ENCODE measurements at regions not wholly inside any gene's neighbourhood (a gene's known extent, or its start where the extent isn't known, plus 50 kb on each side); places are given as distances from the start of the nearest gene placed in this dataset.
A peak's percentile ranks its signal among the peaks of the same experiment; 100 is the strongest.
"Not testable (repeated sequence)": the region's sequence is repeated elsewhere in the genome, so short reads cannot be mapped to it uniquely, and the experiment has no call there.

- DNase-seq (ENCODE audit: low read depth in 2 of 2), result no peak
These were observed 441.3 kb upstream of the CDH20 start for GRCh38 chr18:60891936-60892335.

DNA sequence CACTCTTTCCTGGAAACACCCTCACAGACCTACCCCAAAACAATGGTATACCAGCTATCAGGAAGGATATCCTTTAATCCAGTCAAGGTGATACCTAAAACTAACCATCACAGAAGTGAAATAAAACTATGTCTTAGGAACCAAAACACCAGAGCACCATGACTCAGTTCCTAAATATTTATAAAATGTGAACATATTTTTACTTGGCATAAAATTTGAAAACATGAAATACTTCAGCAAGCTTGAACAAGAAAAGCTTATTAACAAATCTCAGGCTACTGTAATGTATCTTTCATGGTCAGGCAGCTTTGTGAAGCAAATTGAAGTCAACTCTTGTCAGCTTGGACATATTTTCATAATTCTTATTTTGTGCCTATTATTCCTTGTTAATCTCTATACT, 440.8 kb upstream of the CDH20 start:
- peak in 1 of 2 donors; percentile 37 for DNase-seq (ENCODE audit: low read depth in 2 of 2)

DNA sequence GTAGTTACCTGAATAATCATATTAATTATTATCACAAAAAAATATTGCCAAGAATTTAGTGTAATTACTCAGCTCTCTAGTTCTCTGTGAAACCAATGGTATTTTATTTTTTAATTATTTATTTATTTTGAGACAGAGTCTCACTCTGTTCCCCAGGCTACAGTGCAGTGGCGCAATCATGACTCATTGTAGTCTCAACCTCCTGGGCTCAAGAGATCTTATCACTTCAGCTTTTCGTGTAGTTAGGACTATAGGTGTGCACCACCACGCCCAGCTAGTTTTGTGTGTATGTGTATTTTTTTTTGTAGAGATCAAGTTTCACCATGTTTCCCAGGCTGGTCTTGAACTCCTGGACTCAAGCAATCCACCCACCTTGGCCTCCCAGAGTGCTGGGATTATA, 440.4 kb upstream of the CDH20 start:
- peak in 1 of 2 donors; percentile 66 for DNase-seq (ENCODE audit: low read depth in 2 of 2)

- no peak for DNase-seq (ENCODE audit: low read depth in 2 of 2)
These were observed 439.7 kb upstream of the CDH20 start for GRCh38 chr18:60893355-60894097.

- no peak for DNase-seq (ENCODE audit: low read depth in 2 of 2)
These were observed 438.8 kb upstream of the CDH20 start for GRCh38 chr18:60894254-60894945.

DNA sequence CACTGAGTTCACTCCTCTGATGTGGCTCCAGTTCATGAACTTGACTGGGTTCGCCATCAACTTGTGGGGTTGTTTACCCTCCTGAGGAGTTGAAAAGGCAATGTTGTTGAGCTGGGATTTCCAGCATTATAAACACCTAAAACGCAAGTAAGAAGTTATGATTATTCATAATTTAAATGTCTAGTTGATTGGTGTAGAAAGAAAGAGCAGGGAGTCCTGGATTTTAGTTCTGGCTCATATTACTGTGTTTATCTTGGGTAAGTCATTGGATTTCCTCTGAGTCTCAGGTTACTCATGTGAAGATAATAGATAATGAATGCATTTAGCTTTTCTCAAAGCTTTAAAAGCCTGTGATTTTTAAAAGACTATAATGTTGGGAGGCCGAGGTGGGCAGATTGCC, 438.0 kb upstream of the CDH20 start:
- DNase-seq (ENCODE audit: low read depth in 2 of 2), result no peak

DNA sequence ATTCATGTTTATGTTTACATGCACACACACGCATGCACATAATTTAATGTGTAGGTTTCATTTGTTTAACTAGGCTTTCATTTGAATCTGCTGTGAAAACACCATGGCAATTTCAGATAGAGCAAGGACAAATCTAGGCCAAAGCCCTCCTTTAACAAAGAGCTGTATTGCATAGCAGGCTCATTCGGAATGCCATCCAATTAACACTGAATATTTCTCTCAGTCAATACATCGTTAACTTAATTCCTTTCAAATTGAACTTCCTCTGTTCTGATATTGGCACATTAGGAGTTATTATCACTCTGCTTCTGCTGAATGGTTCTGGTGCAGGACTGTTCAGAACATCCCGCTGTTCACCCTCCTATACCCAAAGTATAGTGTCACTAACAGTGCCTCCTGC, 435.1 kb upstream of the CDH20 start:
- no peak for DNase-seq (ENCODE audit: low read depth in 2 of 2)

- peak; percentile 10 to 84 for DNase-seq (ENCODE audit: low read depth in 2 of 2)
These were observed 427.5 kb upstream of the CDH20 start for GRCh38 chr18:60905699-60906098.

GRCh38 chr18:60910534-60910933, 422.7 kb upstream of the CDH20 start:
- DNase-seq (ENCODE audit: low read depth in 2 of 2), result peak in 1 of 2 donors; percentile 36

DNA sequence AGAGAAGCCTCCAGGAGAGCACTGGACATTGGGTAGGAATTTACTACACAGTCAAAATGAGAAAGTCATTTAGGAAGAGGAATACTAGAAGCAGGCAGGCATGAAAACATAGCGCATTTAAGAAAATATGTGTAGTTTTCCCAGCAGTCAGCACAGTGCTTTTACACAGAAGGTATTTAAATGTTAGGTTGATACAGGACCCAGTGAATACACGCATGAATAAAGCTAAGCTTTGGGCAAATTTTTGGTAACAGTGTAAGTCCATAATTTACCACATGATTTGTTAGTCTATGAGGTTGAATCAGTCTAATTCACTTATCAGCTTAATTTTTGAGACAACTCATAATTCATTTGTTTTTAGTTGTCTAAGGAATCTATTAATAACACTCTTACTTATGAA, 421.7 kb upstream of the CDH20 start:
- DNase-seq (ENCODE audit: low read depth in 2 of 2), result no peak

DNA sequence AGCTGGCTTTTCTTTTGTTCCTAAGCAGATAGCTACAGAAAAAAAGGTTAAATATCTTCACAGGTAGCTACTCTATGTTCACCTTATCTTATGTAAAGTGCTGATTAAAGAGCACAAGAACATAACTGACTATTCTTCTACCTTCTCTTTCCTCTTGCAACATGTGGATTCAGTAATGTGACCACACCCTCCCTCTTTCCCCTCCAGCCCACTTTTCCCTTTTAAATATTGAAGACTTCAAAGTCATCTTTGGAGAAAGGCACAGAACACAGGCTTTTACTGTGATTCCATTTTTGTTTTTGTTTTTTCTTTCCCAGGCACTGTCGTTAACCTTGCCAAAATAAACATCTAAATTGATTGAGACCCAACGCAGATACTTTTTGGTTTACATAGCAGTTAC, 418.1 kb upstream of the CDH20 start:
- peak in 1 of 2 donors; percentile 15 for DNase-seq (ENCODE audit: low read depth in 2 of 2)

- DNase-seq (ENCODE audit: low read depth in 2 of 2), result not testable (repeated sequence)
These were observed 414.4 kb upstream of the CDH20 start for GRCh38 chr18:60918862-60919261.

- DNase-seq (ENCODE audit: low read depth in 2 of 2), result no peak
These were observed 407.3 kb upstream of the CDH20 start for GRCh38 chr18:60925892-60926291.

DNA sequence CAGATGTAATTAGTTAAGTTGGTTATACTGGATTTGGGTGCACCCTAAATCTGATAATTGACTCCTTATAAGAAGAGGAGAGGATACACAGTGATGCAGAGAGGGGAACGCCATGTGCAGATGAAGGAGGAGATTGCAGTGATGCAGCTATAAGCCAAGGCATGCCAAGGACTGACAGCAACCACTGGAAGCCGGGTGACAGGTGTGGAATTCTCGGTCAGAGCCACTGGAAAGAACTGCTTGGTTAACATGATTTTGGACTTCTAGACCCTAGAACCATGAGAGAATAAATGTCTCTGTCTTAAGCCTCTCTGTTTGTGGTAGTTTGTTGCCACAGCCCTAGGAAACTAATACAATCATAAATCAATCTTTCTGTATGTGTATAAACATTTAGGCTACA, 403.3 kb upstream of the CDH20 start:
- DNase-seq (ENCODE audit: low read depth in 2 of 2), result no peak

- DNase-seq (ENCODE audit: low read depth in 2 of 2), result no peak
These were observed 398.0 kb upstream of the CDH20 start for GRCh38 chr18:60935041-60935910.

DNA sequence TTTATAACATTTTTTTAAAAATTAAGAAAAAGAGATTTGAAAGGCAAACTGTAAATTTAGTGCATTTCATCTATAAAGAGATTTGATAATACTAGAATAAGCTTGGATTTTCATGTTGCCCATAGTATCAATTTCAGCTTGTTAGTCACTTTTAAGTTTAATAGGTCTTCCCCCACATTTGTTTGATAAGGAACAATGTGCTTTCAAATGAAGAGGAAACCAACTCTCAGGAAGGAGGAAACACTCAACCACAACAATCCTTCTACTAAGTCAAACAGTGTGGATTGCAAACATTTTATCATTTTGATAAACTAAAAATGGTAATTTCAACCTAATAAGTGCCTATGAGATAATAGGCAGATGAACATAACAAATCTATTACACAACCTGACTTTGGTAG, 397.1 kb upstream of the CDH20 start:
- DNase-seq (ENCODE audit: low read depth in 2 of 2), result peak in 1 of 2 donors; percentile 74

GRCh38 chr18:60943297-60943696, 389.9 kb upstream of the CDH20 start:
- no peak for DNase-seq (ENCODE audit: low read depth in 2 of 2)

GRCh38 chr18:60950634-60951033, 382.6 kb upstream of the CDH20 start:
- peak; percentile 30 to 33 for DNase-seq (ENCODE audit: low read depth in 2 of 2)

DNA sequence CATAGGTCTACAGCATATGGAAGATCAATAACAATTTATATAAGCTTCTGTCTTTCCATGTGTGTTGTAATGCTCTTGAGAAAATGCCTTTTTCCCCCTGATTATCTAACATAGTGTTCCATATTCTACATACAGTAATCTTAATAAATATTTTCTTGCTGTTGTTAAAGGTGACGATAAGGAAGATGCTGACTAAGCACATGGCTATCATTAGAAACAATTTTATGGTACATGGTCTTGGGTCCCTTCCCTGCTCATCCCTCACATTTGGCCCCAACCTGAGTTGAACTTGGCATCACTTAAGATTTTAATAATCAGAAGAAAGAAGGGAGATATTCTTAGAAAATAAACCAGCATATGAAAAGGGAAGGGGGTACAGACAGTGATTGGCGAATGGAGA, 382.1 kb upstream of the CDH20 start:
- no peak for DNase-seq (ENCODE audit: low read depth in 2 of 2)

GRCh38 chr18:60962625-60963024, 370.6 kb upstream of the CDH20 start:
- no peak for DNase-seq (ENCODE audit: low read depth in 2 of 2)

- peak in 1 of 2 donors; percentile 65 for DNase-seq (ENCODE audit: low read depth in 2 of 2)
These were observed 367.4 kb upstream of the CDH20 start for GRCh38 chr18:60965856-60966255.

- peak; percentile 39 to 81 for DNase-seq (ENCODE audit: low read depth in 2 of 2)
These were observed 366.4 kb upstream of the CDH20 start for GRCh38 chr18:60966876-60967275.

Measured in dermis microvascular lymphatic vessel endothelial cell (primary cell).